Astrocyte (in vitro differentiated cells and primary cell): ENCODE measurements at regions not wholly inside any gene's neighbourhood (a gene's known extent, or its start where the extent isn't known, plus 50 kb on each side); places are given as distances from the start of the nearest gene placed in this dataset.

Source experiments
- DNase-seq: peaks from one replicate; pipeline ENCODE4 v3.0.0-alpha.2; 2010; ENCODE audit warnings: low read depth
- FAIRE-seq: peaks from 2 replicates; lab custom pipeline; 2011; peaks lifted over from hg19 to GRCh38; lab: Jason Lieb, UNC
- H2AFZ ChIP-seq: 2 replicates; pipeline ENCODE4 v1.6.0; 2012; ENCODE audit warnings: low read depth, low read length, inconsistent platforms
- H3K27ac ChIP-seq: 2 replicates; pipeline ENCODE4 v1.5.1; 2011; ENCODE audit warnings: low read depth, low read length, inconsistent platforms
- H3K27me3 ChIP-seq: 2 replicates; pipeline ENCODE4 v1.6.0; 2011; ENCODE audit warnings: low read length, inconsistent platforms; ENCODE audit not compliant: insufficient read depth
- H3K36me3 ChIP-seq: 2 replicates; pipeline ENCODE4 v1.5.1; 2011; ENCODE audit warnings: low read length, inconsistent platforms; ENCODE audit not compliant: insufficient read depth
- H3K4me1 ChIP-seq: 2 replicates; pipeline ENCODE4 v1.5.1; 2011; ENCODE audit warnings: low read length, inconsistent platforms; ENCODE audit not compliant: insufficient read depth
- H3K4me2 ChIP-seq: 2 replicates; pipeline ENCODE4 v1.6.0; 2012; ENCODE audit warnings: low read length, inconsistent platforms
- H3K4me3 ChIP-seq: 2 replicates; pipeline ENCODE4 v1.5.1; 2011; ENCODE audit warnings: low read depth, mild to moderate bottlenecking, low read length, inconsistent platforms; ENCODE audit not compliant: insufficient read depth
- H3K79me2 ChIP-seq: 2 replicates; pipeline ENCODE4 v1.6.0; 2012; ENCODE audit warnings: mild to moderate bottlenecking, low read length, inconsistent platforms; ENCODE audit not compliant: insufficient read depth
- H3K9ac ChIP-seq: 2 replicates; pipeline ENCODE4 v1.6.0; 2012; ENCODE audit warnings: mild to moderate bottlenecking, low read length, inconsistent platforms
- H3K9me3 ChIP-seq: 2 replicates; pipeline ENCODE4 v1.5.1; 2012; ENCODE audit warnings: low read depth, mild to moderate bottlenecking, low read length, inconsistent platforms; ENCODE audit not compliant: insufficient read depth
- H4K20me1 ChIP-seq: 2 replicates; pipeline ENCODE4 v1.6.0; 2012; ENCODE audit warnings: low read length, inconsistent platforms; ENCODE audit not compliant: insufficient read depth
- H3K27ac Mint-ChIP-seq: one replicate; pipeline ENCODE4 v1.8.0; 2021; ENCODE audit warnings: mild to moderate bottlenecking, mixed read lengths; ENCODE audit not compliant: unreplicated experiment
- H3K27me3 Mint-ChIP-seq: one replicate; pipeline ENCODE4 v1.8.0; 2021; ENCODE audit warnings: low read depth, mixed read lengths; ENCODE audit not compliant: unreplicated experiment
- H3K36me3 Mint-ChIP-seq: one replicate; pipeline ENCODE4 v1.8.0; 2021; ENCODE audit warnings: low read depth, mixed read lengths; ENCODE audit not compliant: unreplicated experiment
- H3K4me1 Mint-ChIP-seq: one replicate; pipeline ENCODE4 v1.8.0; 2021; ENCODE audit warnings: low read depth, mixed read lengths; ENCODE audit not compliant: unreplicated experiment
- H3K4me3 Mint-ChIP-seq: one replicate; pipeline ENCODE4 v1.8.0; 2021; ENCODE audit warnings: mild to moderate bottlenecking, moderate library complexity, mixed read lengths; ENCODE audit not compliant: unreplicated experiment
- H3K9me3 Mint-ChIP-seq: one replicate; pipeline ENCODE4 v1.8.0; 2021; ENCODE audit warnings: mild to moderate bottlenecking, mixed read lengths; ENCODE audit not compliant: unreplicated experiment
- CTCF ChIP-seq: IDR thresholded peaks from 2 replicates; pipeline ENCODE4 v1.5.1; 2011; ENCODE audit warnings: low read depth, mild to moderate bottlenecking, inconsistent platforms, low read length, moderate library complexity; ENCODE audit not compliant: insufficient read depth
- EZH2 ChIP-seq: IDR thresholded peaks from 2 replicates; pipeline ENCODE4 v1.6.1; 2012; ENCODE audit warnings: mild to moderate bottlenecking, low read length, inconsistent platforms; ENCODE audit not compliant: insufficient read depth

GRCh38 chr1:228850141-228851100, 115.1 kb downstream of the RHOU start:
- Histone ChIP-seq H3K4me1 (no peaks in the 10 kb centered on the region), H3K4me2 (no peak overlapping the region)
- H3K9me3 Mint-ChIP-seq = peaks cover 10% of the 10 kb centered on the region

DNA sequence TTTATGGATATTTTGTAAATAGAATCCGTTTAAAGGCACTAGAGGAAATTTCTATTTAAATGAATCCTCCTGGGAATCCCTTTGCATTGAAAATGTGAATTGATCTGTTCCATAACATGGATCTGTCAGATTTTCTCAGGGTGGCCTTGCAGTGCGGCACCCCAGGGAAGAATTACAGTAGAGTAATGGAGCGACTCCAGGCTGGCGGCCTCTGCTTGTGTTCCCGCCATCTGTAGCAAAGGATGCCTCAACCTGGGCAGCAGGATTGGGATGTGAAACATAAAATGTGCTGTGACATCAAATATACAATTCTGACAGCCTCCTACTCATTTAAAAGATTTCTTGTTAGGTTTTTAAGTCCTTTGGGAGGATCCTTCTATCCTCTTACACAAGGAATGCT, 115.9 kb downstream of the RHOU start:
- Mint-ChIP-seq H3K36me3 (peaks cover 1% of the 10 kb centered on the region), H3K4me1 (peaks cover 1% of the 10 kb centered on the region), H3K27ac (no peak overlapping the region), H3K4me3 (no peak overlapping the region), H3K9me3 (peaks cover 10% of the 10 kb centered on the region), H3K27me3 (no peaks in the 10 kb centered on the region)
- DNase-seq (no peak), FAIRE-seq (no peak)
- H2AFZ ChIP-seq = no peak overlapping the region
- no peak overlapping the region for H3K9ac ChIP-seq
- no peak overlapping the region for H3K27ac ChIP-seq
- H4K20me1 ChIP-seq = no peaks in the 10 kb centered on the region
- no peaks in the 10 kb centered on the region for H3K27me3 ChIP-seq
- H3K79me2 ChIP-seq = no peaks in the 10 kb centered on the region
- no peak overlapping the region for H3K4me2 ChIP-seq
- no peaks in the 10 kb centered on the region for H3K36me3 ChIP-seq
- H3K4me3 ChIP-seq = no peak overlapping the region
- TF ChIP-seq CTCF (no peak), EZH2 (no peak)
- H3K9me3 ChIP-seq = peaks cover 5% of the 10 kb centered on the region
- H3K4me1 ChIP-seq = no peaks in the 10 kb centered on the region

More at GRCh38 chr1:228850141-228851100, 115.1 kb downstream of the RHOU start:
- H3K27me3 Mint-ChIP-seq = no peaks in the 10 kb centered on the region
- no peak overlapping the region for H3K4me3 ChIP-seq
- H3K27ac Mint-ChIP-seq = peak overlapping the region; percentile 22
- TF ChIP-seq EZH2 = no peak
- TF ChIP-seq CTCF = no peak
- H3K27ac ChIP-seq = no peak overlapping the region
- H3K9ac ChIP-seq = no peak overlapping the region
- H3K36me3 Mint-ChIP-seq = peaks cover 1% of the 10 kb centered on the region
- no peak overlapping the region for H2AFZ ChIP-seq
- H4K20me1 ChIP-seq = no peaks in the 10 kb centered on the region
- H3K36me3 ChIP-seq = no peaks in the 10 kb centered on the region
- H3K9me3 ChIP-seq = peaks cover 5% of the 10 kb centered on the region
- no peaks in the 10 kb centered on the region for H3K27me3 ChIP-seq
- H3K79me2 ChIP-seq = no peaks in the 10 kb centered on the region
- peaks cover 1% of the 10 kb centered on the region for H3K4me1 Mint-ChIP-seq
- no peak overlapping the region for H3K4me3 Mint-ChIP-seq
- no peak for FAIRE-seq
- DNase-seq = no peak

- no peak for TF ChIP-seq CTCF
- TF ChIP-seq EZH2 = no peak
- H3K27ac Mint-ChIP-seq = no peak overlapping the region
- Histone ChIP-seq H3K4me2 (no peak overlapping the region), H3K27ac (no peak overlapping the region), H3K27me3 (no peaks in the 10 kb centered on the region), H3K36me3 (no peaks in the 10 kb centered on the region), H3K4me3 (no peak overlapping the region), H3K4me1 (no peaks in the 10 kb centered on the region), H4K20me1 (no peaks in the 10 kb centered on the region), H2AFZ (no peak overlapping the region), H3K9ac (no peak overlapping the region), H3K79me2 (no peaks in the 10 kb centered on the region), H3K9me3 (peaks cover 5% of the 10 kb centered on the region)
- H3K4me3 Mint-ChIP-seq = no peak overlapping the region
- DNase-seq (no peak), FAIRE-seq (no peak)
- H3K27me3 Mint-ChIP-seq = no peaks in the 10 kb centered on the region
- peaks cover 1% of the 10 kb centered on the region for H3K36me3 Mint-ChIP-seq
- peaks cover 10% of the 10 kb centered on the region for H3K9me3 Mint-ChIP-seq
- peaks cover 1% of the 10 kb centered on the region for H3K4me1 Mint-ChIP-seq
Observed at GRCh38 chr1:228851618-228852017, 116.3 kb downstream of the RHOU start.
